ENCODE measurements at regions not wholly inside any gene's neighbourhood (a gene's known extent, or its start where the extent isn't known, plus 50 kb on each side); places are given as distances from the start of the nearest gene placed in this dataset.

DNA sequence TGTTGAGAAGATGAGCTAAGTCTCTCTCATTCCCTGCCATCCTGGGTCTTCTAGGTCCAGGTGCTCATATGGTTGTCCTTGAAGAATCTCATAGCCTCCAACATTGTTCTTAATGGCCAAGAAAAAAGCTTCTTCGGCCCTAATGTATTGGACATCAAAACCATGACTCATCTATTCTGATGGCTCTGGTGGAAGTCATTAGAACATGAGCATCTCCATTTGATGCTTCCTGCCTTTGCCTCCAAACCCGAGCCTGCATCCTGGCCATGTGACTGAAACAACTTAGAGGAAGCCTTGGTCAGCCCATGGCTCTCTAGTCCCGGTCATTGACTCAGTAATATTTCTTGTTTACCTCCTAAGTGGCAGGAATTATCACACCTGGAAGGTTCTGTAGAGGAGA lies 264.1 kb upstream of the FZD8 start:
- no peak overlapping the region for H3K4me3 ChIP-seq (ENCODE audit: low read depth in 1 of 2, low read length in 2 of 2)
- H3K9me3 ChIP-seq (ENCODE audit: control insufficient read depth in 1 of 2, low read length in 2 of 2), result no peaks in the 10 kb centered on the region
- no peaks in the 10 kb centered on the region for H3K36me3 ChIP-seq (ENCODE audit: control insufficient read depth in 1 of 2, insufficient read depth in 2 of 2, low read length in 2 of 2)
- H3K4me1 ChIP-seq (ENCODE audit: control insufficient read depth in 1 of 2, insufficient read depth in 2 of 2, low read length in 2 of 2), result no peaks in the 10 kb centered on the region
- no peaks in the 10 kb centered on the region for H3K27me3 ChIP-seq (ENCODE audit: low read depth, low read length)
- H3K27ac ChIP-seq (ENCODE audit: low read length), result no peak overlapping the region

DNA sequence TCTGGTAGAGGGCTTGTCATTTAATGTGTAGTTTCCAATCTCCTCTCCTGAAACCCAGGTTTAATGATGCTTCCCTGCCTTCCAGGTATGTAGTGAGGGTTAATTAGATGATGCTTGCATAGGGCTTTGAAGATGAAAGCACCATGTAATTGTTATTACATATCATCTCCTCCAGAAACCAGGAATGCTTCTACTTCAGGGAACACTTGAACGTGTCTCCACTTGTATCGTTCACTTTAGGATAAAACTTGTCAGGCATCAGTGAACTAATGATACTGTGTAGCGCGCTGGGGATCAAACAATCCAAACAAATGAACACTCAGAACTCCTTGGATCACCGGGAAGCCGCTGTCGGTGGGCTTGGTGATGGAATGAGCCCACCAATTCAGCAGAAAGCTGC lies 260.9 kb upstream of the FZD8 start:
- Histone ChIP-seq H3K4me1 (ENCODE audit: control insufficient read depth in 1 of 2, insufficient read depth in 2 of 2, low read length in 2 of 2) (no peaks in the 10 kb centered on the region), H3K4me3 (ENCODE audit: low read depth in 1 of 2, low read length in 2 of 2) (no peak overlapping the region), H3K36me3 (ENCODE audit: control insufficient read depth in 1 of 2, insufficient read depth in 2 of 2, low read length in 2 of 2) (no peaks in the 10 kb centered on the region), H3K27me3 (ENCODE audit: low read depth, low read length) (no peaks in the 10 kb centered on the region), H3K9me3 (ENCODE audit: control insufficient read depth in 1 of 2, low read length in 2 of 2) (no peaks in the 10 kb centered on the region), H3K27ac (ENCODE audit: low read length) (no peak overlapping the region)

DNA sequence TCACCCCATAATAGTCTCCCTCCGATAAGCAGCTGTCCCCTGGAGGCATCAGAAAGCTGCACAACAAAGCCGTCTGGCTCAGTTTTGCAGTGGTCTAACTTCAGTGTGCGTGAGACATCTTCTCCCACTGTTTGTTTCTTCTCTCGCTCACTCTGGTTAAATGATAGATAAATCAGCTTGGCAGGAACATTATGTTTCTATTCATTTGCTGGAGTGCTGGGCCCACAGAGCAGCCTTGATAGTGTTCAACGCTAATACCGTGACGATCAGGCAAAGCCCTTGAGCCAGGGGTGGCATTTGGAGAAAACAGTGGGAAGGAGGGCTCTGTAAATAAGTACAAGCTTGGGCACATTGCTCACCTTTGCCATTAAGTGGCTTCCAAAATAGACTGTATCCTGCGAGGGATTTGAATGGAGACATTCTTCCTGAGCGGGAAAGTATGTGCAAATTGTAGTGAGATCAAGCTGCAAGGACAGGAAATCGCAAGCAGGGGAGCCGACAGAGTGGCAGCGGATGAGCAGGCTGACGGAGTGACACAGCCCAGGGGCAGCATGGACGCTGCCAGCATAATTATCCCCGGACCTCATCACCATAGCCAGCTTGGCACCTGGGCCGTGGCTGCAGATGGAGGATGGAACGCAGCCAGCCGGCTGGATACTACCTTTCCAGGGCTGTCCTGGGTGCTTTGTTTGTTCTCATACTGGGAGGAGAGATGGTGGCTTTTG lies 256.8 kb upstream of the FZD8 start:
- Histone ChIP-seq H3K4me3 (ENCODE audit: low read depth in 1 of 2, low read length in 2 of 2) (no peak overlapping the region), H3K9me3 (ENCODE audit: control insufficient read depth in 1 of 2, low read length in 2 of 2) (no peaks in the 10 kb centered on the region)

DNA sequence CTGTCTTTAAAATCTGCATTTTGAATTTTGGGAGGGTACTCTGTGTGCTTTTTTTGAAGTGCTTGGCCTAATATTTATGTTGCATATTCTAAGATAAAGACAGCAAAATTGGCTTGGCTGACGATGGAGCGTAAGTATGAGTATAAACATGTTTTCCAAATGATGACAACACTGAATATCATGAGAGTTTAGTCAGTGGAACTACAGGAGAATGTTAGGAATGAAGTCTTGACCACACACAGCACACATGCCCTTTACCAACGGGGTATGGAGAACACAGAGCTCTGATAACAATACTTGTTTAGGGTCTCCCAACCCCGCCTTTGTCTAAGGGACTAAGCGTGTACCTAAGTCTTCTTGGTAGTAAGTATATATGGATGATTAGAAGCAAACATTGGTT lies 253.9 kb upstream of the FZD8 start:
- no peaks in the 10 kb centered on the region for H3K27me3 ChIP-seq (ENCODE audit: low read depth, low read length)
- no peaks in the 10 kb centered on the region for H3K9me3 ChIP-seq (ENCODE audit: control insufficient read depth in 1 of 2, low read length in 2 of 2)
- no peak overlapping the region for H3K27ac ChIP-seq (ENCODE audit: low read length)
- H3K4me1 ChIP-seq (ENCODE audit: control insufficient read depth in 1 of 2, insufficient read depth in 2 of 2, low read length in 2 of 2), result no peaks in the 10 kb centered on the region
- no peaks in the 10 kb centered on the region for H3K36me3 ChIP-seq (ENCODE audit: control insufficient read depth in 1 of 2, insufficient read depth in 2 of 2, low read length in 2 of 2)
- no peak overlapping the region for H3K4me3 ChIP-seq (ENCODE audit: low read depth in 1 of 2, low read length in 2 of 2)

More for the DNA sequence above, 256.8 kb upstream of the FZD8 start:
- H3K27me3 ChIP-seq (ENCODE audit: low read depth, low read length), result no peaks in the 10 kb centered on the region
- no peak overlapping the region for H3K27ac ChIP-seq (ENCODE audit: low read length)
- H3K36me3 ChIP-seq (ENCODE audit: control insufficient read depth in 1 of 2, insufficient read depth in 2 of 2, low read length in 2 of 2), result no peaks in the 10 kb centered on the region
- no peaks in the 10 kb centered on the region for H3K4me1 ChIP-seq (ENCODE audit: control insufficient read depth in 1 of 2, insufficient read depth in 2 of 2, low read length in 2 of 2)

DNA sequence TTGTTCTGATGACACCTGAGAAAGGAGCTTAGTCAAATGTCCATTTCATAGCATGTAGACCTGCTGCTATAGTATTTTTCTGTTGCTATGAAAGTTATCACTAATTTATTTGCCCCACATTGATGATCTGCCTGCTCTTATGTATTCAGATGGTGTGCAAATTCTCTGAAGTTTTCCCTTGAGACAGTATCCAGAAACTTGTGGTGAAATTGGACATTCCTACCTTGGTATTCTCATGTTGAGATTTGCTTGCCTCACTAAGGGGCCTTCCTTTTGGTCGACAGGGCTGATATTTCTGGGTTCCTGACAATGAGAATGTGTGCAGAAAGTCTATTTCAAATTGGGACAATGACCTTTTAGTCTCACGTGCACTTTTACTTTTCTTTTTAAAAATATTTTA lies 253.2 kb upstream of the FZD8 start:
- Histone ChIP-seq H3K9me3 (ENCODE audit: control insufficient read depth in 1 of 2, low read length in 2 of 2) (no peaks in the 10 kb centered on the region), H3K4me3 (ENCODE audit: low read depth in 1 of 2, low read length in 2 of 2) (no peak overlapping the region), H3K27me3 (ENCODE audit: low read depth, low read length) (no peaks in the 10 kb centered on the region), H3K36me3 (ENCODE audit: control insufficient read depth in 1 of 2, insufficient read depth in 2 of 2, low read length in 2 of 2) (no peaks in the 10 kb centered on the region), H3K27ac (ENCODE audit: low read length) (no peak overlapping the region), H3K4me1 (ENCODE audit: control insufficient read depth in 1 of 2, insufficient read depth in 2 of 2, low read length in 2 of 2) (no peaks in the 10 kb centered on the region)

DNA sequence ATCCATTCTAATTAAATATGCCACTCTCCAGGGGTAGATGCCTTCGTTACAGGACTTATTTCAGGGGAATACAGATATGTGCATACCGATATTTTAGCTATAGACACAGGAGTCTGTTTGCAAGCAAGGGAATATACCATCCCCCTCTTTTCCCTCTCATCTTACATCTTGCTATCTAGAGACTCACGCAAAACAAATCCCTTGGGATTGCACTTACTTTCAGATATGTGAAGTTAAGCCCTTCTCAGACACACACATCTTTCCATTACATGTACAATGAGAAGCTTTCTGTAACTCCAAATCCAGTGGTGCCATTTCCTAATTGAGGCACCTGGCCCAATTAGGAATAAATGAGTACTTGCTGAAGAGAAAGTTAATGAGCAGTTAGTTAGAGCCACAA lies 250.4 kb upstream of the FZD8 start:
- H3K27ac ChIP-seq (ENCODE audit: low read length), result no peak overlapping the region
- no peak overlapping the region for H3K4me3 ChIP-seq (ENCODE audit: low read depth in 1 of 2, low read length in 2 of 2)
- no peaks in the 10 kb centered on the region for H3K36me3 ChIP-seq (ENCODE audit: control insufficient read depth in 1 of 2, insufficient read depth in 2 of 2, low read length in 2 of 2)
- no peaks in the 10 kb centered on the region for H3K4me1 ChIP-seq (ENCODE audit: control insufficient read depth in 1 of 2, insufficient read depth in 2 of 2, low read length in 2 of 2)
- no peaks in the 10 kb centered on the region for H3K27me3 ChIP-seq (ENCODE audit: low read depth, low read length)
- H3K9me3 ChIP-seq (ENCODE audit: control insufficient read depth in 1 of 2, low read length in 2 of 2), result no peaks in the 10 kb centered on the region

DNA sequence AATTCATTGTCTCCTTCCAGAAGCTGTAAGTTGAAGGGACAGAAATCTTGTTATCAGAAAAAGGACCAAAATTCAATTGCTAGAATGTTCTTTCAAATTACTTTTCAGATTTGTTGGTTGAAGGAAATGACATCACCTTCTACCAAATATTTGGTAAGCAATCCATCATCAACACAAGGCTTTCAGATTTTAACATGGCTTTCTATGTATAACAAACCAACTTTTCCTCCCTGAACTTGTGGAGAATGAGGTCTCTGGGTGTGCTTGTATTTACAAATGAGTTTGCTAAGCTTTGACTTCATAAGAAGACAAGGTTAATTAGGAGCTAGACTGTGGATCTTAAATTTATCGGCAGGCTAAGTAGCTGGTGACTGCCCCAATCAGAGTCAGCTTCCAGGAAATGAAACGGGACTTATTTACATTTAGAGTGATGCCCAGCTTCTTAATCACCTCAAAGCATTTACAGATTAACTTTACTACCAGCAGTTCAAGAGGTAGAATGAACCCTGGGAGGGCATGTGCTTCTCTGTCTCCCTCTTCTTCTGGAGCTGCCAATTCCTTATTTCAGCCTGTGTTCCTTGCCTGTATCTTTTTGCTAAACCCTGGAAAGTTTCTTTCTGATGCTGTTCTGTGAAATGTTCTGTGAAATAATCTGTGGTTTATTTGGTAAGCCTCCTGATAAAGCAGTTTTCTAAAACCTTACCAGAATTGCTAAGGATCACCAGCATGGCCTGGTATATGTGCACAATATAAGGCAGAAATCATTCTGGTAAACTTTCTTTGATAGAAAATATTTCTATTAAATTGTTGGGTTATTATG lies 248.8 kb upstream of the FZD8 start:
- H3K27ac ChIP-seq (ENCODE audit: low read length), result no peak overlapping the region
- H3K27me3 ChIP-seq (ENCODE audit: low read depth, low read length), result no peaks in the 10 kb centered on the region
- no peaks in the 10 kb centered on the region for H3K4me1 ChIP-seq (ENCODE audit: control insufficient read depth in 1 of 2, insufficient read depth in 2 of 2, low read length in 2 of 2)
- no peaks in the 10 kb centered on the region for H3K36me3 ChIP-seq (ENCODE audit: control insufficient read depth in 1 of 2, insufficient read depth in 2 of 2, low read length in 2 of 2)
- H3K4me3 ChIP-seq (ENCODE audit: low read depth in 1 of 2, low read length in 2 of 2), result no peak overlapping the region
- no peaks in the 10 kb centered on the region for H3K9me3 ChIP-seq (ENCODE audit: control insufficient read depth in 1 of 2, low read length in 2 of 2)

DNA sequence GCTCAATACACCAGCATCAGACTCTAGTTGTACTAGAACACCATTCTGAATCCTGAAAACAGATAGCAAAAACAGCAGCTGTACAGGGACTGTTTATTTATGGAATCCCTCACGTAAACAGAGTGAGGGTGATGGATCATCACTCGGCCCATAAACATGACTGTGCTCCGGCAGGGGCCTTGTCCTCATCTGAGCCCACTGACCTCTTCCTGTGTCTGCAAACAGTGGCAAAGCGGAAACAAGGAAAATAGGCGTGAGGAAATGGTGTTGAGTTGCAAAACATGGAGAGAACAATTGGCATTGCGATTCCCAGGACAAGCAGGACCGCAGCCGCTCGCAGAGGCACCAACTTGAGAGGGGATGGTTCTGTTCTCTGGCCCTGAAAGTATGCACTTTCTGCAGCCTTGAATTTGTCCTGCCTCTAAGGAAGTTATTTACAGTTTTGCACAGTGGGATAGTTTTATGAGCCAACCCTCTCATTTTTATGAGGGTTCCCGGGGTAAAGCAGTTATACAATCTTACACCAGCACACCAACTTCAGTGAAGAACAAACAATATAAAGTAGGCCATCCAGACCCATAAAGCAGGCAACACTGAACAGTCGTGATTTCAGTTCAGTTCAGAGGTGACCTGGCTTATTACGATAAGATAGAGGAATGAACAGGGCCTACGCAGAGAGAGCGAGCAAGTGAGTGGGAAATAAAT lies 248.0 kb upstream of the FZD8 start:
- Histone ChIP-seq H3K4me1 (ENCODE audit: control insufficient read depth in 1 of 2, insufficient read depth in 2 of 2, low read length in 2 of 2) (no peaks in the 10 kb centered on the region), H3K27ac (ENCODE audit: low read length) (no peak overlapping the region)

DNA sequence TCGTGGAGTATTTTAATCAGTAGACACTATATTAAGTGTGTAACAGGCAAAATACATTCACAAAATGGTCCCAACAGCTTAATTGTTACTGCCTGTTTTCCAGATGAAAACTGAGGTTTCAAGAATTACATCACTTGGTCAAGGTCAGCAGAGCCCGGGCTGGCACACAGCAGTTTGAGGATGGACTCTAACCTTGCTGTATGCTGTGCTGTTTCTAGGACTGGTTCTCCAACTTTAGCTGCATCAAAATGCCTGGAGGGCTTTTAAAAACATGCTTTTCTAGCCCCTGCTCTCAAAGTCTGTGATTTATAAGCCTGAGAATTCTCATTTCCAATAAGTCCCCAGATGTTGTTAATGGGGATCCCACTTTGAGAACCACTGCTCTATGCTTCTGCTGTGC lies 247.1 kb upstream of the FZD8 start:
- Histone ChIP-seq H3K9me3 (ENCODE audit: control insufficient read depth in 1 of 2, low read length in 2 of 2) (no peaks in the 10 kb centered on the region), H3K27ac (ENCODE audit: low read length) (no peak overlapping the region), H3K4me3 (ENCODE audit: low read depth in 1 of 2, low read length in 2 of 2) (no peak overlapping the region), H3K36me3 (ENCODE audit: control insufficient read depth in 1 of 2, insufficient read depth in 2 of 2, low read length in 2 of 2) (no peaks in the 10 kb centered on the region), H3K27me3 (ENCODE audit: low read depth, low read length) (no peaks in the 10 kb centered on the region), H3K4me1 (ENCODE audit: control insufficient read depth in 1 of 2, insufficient read depth in 2 of 2, low read length in 2 of 2) (no peaks in the 10 kb centered on the region)

More for the DNA sequence above, 248.0 kb upstream of the FZD8 start:
- H3K36me3 ChIP-seq (ENCODE audit: control insufficient read depth in 1 of 2, insufficient read depth in 2 of 2, low read length in 2 of 2), result no peaks in the 10 kb centered on the region
- H3K4me3 ChIP-seq (ENCODE audit: low read depth in 1 of 2, low read length in 2 of 2), result no peak overlapping the region
- H3K27me3 ChIP-seq (ENCODE audit: low read depth, low read length), result no peaks in the 10 kb centered on the region
- H3K9me3 ChIP-seq (ENCODE audit: control insufficient read depth in 1 of 2, low read length in 2 of 2), result no peaks in the 10 kb centered on the region

DNA sequence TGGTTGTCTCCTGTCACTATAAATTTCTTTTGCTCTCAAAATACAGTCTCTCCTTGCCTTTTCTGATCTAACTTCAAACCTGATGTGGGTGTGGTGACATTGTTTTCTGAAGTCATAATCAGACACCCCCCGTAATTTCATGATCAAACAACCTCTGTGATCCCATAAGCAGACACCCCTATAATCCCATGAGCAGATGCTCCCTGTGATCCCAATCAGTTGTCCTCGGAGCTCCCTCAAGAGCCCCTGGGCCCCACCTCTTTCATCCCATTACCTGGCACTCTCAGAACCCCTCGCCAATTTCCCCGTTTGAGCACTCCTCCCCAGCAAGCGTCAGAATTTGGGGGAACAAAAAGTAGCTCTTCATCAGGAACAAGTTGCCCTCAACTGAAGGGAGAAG lies 246.3 kb upstream of the FZD8 start:
- no peak overlapping the region for H3K27ac ChIP-seq (ENCODE audit: low read length)
- no peak overlapping the region for H3K4me3 ChIP-seq (ENCODE audit: low read depth in 1 of 2, low read length in 2 of 2)
- H3K27me3 ChIP-seq (ENCODE audit: low read depth, low read length), result no peaks in the 10 kb centered on the region
- no peaks in the 10 kb centered on the region for H3K36me3 ChIP-seq (ENCODE audit: control insufficient read depth in 1 of 2, insufficient read depth in 2 of 2, low read length in 2 of 2)
- H3K9me3 ChIP-seq (ENCODE audit: control insufficient read depth in 1 of 2, low read length in 2 of 2), result no peaks in the 10 kb centered on the region
- H3K4me1 ChIP-seq (ENCODE audit: control insufficient read depth in 1 of 2, insufficient read depth in 2 of 2, low read length in 2 of 2), result no peaks in the 10 kb centered on the region

DNA sequence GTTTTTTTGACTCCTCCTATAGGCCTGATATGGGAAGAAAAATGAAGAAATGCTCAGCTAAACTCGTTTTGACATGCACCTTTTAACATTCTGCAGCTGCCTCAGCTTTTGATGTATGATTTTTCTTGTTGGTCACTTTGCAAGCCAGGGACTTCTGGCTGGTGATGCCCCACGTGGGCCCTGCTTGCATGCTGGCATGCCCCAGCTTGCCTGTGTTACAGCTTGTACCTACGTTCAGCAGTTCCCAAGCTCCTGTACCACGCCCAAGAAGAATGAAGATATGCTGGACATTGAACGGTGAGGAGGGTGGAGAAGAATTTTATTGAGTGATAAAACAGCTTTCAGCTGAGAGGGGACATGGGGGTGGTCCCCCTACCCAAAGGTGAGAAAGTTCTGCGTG lies 245.6 kb upstream of the FZD8 start:
- Histone ChIP-seq H3K36me3 (ENCODE audit: control insufficient read depth in 1 of 2, insufficient read depth in 2 of 2, low read length in 2 of 2) (no peaks in the 10 kb centered on the region), H3K4me1 (ENCODE audit: control insufficient read depth in 1 of 2, insufficient read depth in 2 of 2, low read length in 2 of 2) (no peaks in the 10 kb centered on the region), H3K9me3 (ENCODE audit: control insufficient read depth in 1 of 2, low read length in 2 of 2) (no peaks in the 10 kb centered on the region), H3K4me3 (ENCODE audit: low read depth in 1 of 2, low read length in 2 of 2) (no peak overlapping the region), H3K27ac (ENCODE audit: low read length) (no peak overlapping the region), H3K27me3 (ENCODE audit: low read depth, low read length) (no peaks in the 10 kb centered on the region)

All from muscle layer of duodenum (tissue), 2 donors.